Esophagus muscularis mucosa (tissue), 3 donors: ENCODE measurements at regions not wholly inside any gene's neighbourhood (a gene's known extent, or its start where the extent isn't known, plus 50 kb on each side); places are given as distances from the start of the nearest gene placed in this dataset.

Source experiments
- POLR2A ChIP-seq: fragments of 450-650 bp; IDR thresholded peaks from one replicate; pipeline ENCODE4 v1.6.1; 2017; ENCODE audit warnings: antibody characterized with exemption, moderate library complexity, mild to moderate bottlenecking, low read depth
- POLR2AphosphoS5 ChIP-seq, 2 donors: sonication (generic); formaldehyde crosslinking; IDR thresholded peaks; one replicate each; pipeline ENCODE4 v1.6.1; 2017; ENCODE audit warnings: antibody characterized with exemption in 2 of 2
- TF ChIP-seq, protein P1 (sequence below), 3 experiments: fragments of 200-600 bp in 2 of 3; fragments of 450-650 bp in 1 of 3; sonication (generic) in 2 of 3; IDR thresholded peaks; one replicate each; pipeline ENCODE4 v1.5.1; 2017 to 2019; ENCODE audit warnings: antibody characterized with exemption in 3 of 3, mild to moderate bottlenecking in 2 of 3, moderate library complexity in 1 of 3

GRCh38 chr1:36542962-36543515 is 60.3 kb upstream of the CSF3R start:
- TF ChIP-seq, protein P1, sequence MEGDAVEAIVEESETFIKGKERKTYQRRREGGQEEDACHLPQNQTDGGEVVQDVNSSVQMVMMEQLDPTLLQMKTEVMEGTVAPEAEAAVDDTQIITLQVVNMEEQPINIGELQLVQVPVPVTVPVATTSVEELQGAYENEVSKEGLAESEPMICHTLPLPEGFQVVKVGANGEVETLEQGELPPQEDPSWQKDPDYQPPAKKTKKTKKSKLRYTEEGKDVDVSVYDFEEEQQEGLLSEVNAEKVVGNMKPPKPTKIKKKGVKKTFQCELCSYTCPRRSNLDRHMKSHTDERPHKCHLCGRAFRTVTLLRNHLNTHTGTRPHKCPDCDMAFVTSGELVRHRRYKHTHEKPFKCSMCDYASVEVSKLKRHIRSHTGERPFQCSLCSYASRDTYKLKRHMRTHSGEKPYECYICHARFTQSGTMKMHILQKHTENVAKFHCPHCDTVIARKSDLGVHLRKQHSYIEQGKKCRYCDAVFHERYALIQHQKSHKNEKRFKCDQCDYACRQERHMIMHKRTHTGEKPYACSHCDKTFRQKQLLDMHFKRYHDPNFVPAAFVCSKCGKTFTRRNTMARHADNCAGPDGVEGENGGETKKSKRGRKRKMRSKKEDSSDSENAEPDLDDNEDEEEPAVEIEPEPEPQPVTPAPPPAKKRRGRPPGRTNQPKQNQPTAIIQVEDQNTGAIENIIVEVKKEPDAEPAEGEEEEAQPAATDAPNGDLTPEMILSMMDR (IDR thresholded peaks at IDR 0.05): no peak
- TF ChIP-seq POLR2A (no peak), POLR2AphosphoS5 (IDR thresholded peaks at IDR 0.05) (no peak)
